Sciatic nerve (tissue), 2 donors: ENCODE measurements at regions not wholly inside any gene's neighbourhood (a gene's known extent, or its start where the extent isn't known, plus 50 kb on each side); places are given as distances from the start of the nearest gene placed in this dataset.

ENCODE experiments used
- ATAC-seq: fragments of 200-7000 bp; cut with Tn5 transposase; one replicate; pipeline ENCODE4 v1.9.1; 2020; ENCODE audit warnings: mild to moderate bottlenecking, moderate library complexity
- DNase-seq: peaks from one replicate; pipeline ENCODE4 v3.0.0-alpha.2; 2020; ENCODE audit warnings: low spot score
- intact Hi-C: fragments of 100-400 bp; cut with DNase I; formaldehyde crosslinking; loops from one replicate; pipeline ENCODE4 v1.14.2; 2022
- donor health status: DM: no; HTN: no; CAD: no.
- donor health status: DM: no; HTN: no; CAD: no.

- ATAC-seq: no peak
- DNase-seq: no peak
- intact Hi-C loops: no loop called here
These were observed 127.9 kb downstream of the PTCSC3 start for GRCh38 chr14:36048667-36049066.

GRCh38 chr14:36047912-36048311, 128.6 kb downstream of the PTCSC3 start:
- no peak for ATAC-seq
- no peak for DNase-seq
- intact Hi-C loops: no loop called here

- intact Hi-C loops: no loop called here
- DNase-seq (no peak), ATAC-seq (no peak)
These were observed 140.8 kb downstream of the PTCSC3 start for GRCh38 chr14:36035675-36036074.

GRCh38 chr14:36028665-36029064, 147.9 kb downstream of the PTCSC3 start:
- intact Hi-C loops: no loop called here
- ATAC-seq (no peak), DNase-seq (no peak)

GRCh38 chr14:36028218-36028617, 148.3 kb downstream of the PTCSC3 start:
- no peak for ATAC-seq
- intact Hi-C loops: no loop called here

GRCh38 chr14:36027354-36027753, 149.2 kb downstream of the PTCSC3 start:
- DNase-seq: no peak
- intact Hi-C loops: no loop called here
- ATAC-seq: no peak

More at GRCh38 chr14:36028218-36028617, 148.3 kb downstream of the PTCSC3 start:
- DNase-seq: no peak

- no peak for ATAC-seq
- intact Hi-C loops: no loop called here
- no peak for DNase-seq
These were observed 153.6 kb downstream of the PTCSC3 start for GRCh38 chr14:36022765-36023410.

- no peak for ATAC-seq
- intact Hi-C loops: no loop called here
- DNase-seq: no peak
These were observed 154.8 kb downstream of the PTCSC3 start for GRCh38 chr14:36021591-36022320.

GRCh38 chr14:36021030-36021422, 155.5 kb downstream of the PTCSC3 start:
- intact Hi-C loops: no loop called here
- ATAC-seq (no peak), DNase-seq (no peak)

- no peak for DNase-seq
- no peak for ATAC-seq
- intact Hi-C loops: no loop called here
These were observed 156.1 kb downstream of the PTCSC3 start for GRCh38 chr14:36020120-36021029.

GRCh38 chr14:36019126-36019525, 157.4 kb downstream of the PTCSC3 start:
- no peak for ATAC-seq
- DNase-seq: no peak
- intact Hi-C loops: no loop called here

- ATAC-seq (peak; percentile 22), DNase-seq (no peak)
- intact Hi-C loops: no loop called here
These were observed 162.3 kb downstream of the PTCSC3 start for GRCh38 chr14:36014236-36014635.

GRCh38 chr14:36013483-36013882, 163.0 kb downstream of the PTCSC3 start:
- DNase-seq: no peak
- no peak for ATAC-seq
- intact Hi-C loops: no loop called here

GRCh38 chr14:36012621-36013020, 163.9 kb downstream of the PTCSC3 start:
- no peak for DNase-seq
- intact Hi-C loops: no loop called here
- ATAC-seq: no peak

GRCh38 chr14:36009643-36010042, 166.9 kb downstream of the PTCSC3 start:
- intact Hi-C loops: no loop called here
- no peak for ATAC-seq
- DNase-seq: no peak

GRCh38 chr14:36006623-36007022, 169.9 kb downstream of the PTCSC3 start:
- ATAC-seq (no peak), DNase-seq (no peak)
- intact Hi-C loops: no loop called here

- ATAC-seq (no peak), DNase-seq (no peak)
- intact Hi-C loops: no loop called here
These were observed 170.9 kb downstream of the PTCSC3 start for GRCh38 chr14:36005670-36006069.

- DNase-seq: no peak
- intact Hi-C loops: no loop called here
- ATAC-seq: no peak
These were observed 174.6 kb downstream of the PTCSC3 start for GRCh38 chr14:36001936-36002335.

GRCh38 chr14:35999294-35999693, 173.2 kb downstream of the BRMS1L start:
- ATAC-seq (no peak), DNase-seq (no peak)
- intact Hi-C loops: loop anchor here (5.0 kb wide), 1 partner anchor 463 kb away; no protein-coding TSS in a partner anchor

GRCh38 chr14:35998303-35998702, 172.2 kb downstream of the BRMS1L start:
- intact Hi-C loops: loop anchor here (5.0 kb wide), 1 partner anchor 464 kb away; no protein-coding TSS in a partner anchor
- DNase-seq (no peak), ATAC-seq (no peak)
